ENCODE measurements at regions not wholly inside any gene's neighbourhood (a gene's known extent, or its start where the extent isn't known, plus 50 kb on each side); places are given as distances from the start of the nearest gene placed in this dataset.

- Histone ChIP-seq H3K27ac (ENCODE audit: low read depth, low read length) (no peak overlapping the region), H3K9ac (ENCODE audit: low read depth in 1 of 3, low read length in 3 of 3) (no peak overlapping the region), H3K9me3 (ENCODE audit: control insufficient read depth in 3 of 3, low read length in 3 of 3) (no peaks in the 10 kb centered on the region), H3K4me1 (ENCODE audit: control insufficient read depth in 3 of 3, insufficient read depth in 3 of 3, low read length in 3 of 3) (no peaks in the 10 kb centered on the region), H3K27me3 (ENCODE audit: control insufficient read depth in 3 of 3, insufficient read depth in 3 of 3, low read length in 3 of 3) (no peaks in the 10 kb centered on the region), H3K36me3 (ENCODE audit: control insufficient read depth in 3 of 3, insufficient read depth in 3 of 3, low read length in 3 of 3) (no peaks in the 10 kb centered on the region), H3K4me3 (ENCODE audit: low read length in 3 of 3) (no peak overlapping the region)
Observed at GRCh38 chr4:137345597-137345996, 186.7 kb downstream of the PCDH18 start.

GRCh38 chr4:137343221-137343620, 189.1 kb downstream of the PCDH18 start:
- no peak overlapping the region for H3K27ac ChIP-seq (ENCODE audit: low read depth, low read length)
- no peaks in the 10 kb centered on the region for H3K27me3 ChIP-seq (ENCODE audit: control insufficient read depth in 3 of 3, insufficient read depth in 3 of 3, low read length in 3 of 3)
- no peak overlapping the region for H3K9ac ChIP-seq (ENCODE audit: low read depth in 1 of 3, low read length in 3 of 3)
- H3K4me1 ChIP-seq (ENCODE audit: control insufficient read depth in 3 of 3, insufficient read depth in 3 of 3, low read length in 3 of 3) = no peaks in the 10 kb centered on the region
- H3K9me3 ChIP-seq (ENCODE audit: control insufficient read depth in 3 of 3, low read length in 3 of 3) = no peaks in the 10 kb centered on the region
- H3K4me3 ChIP-seq (ENCODE audit: low read length in 3 of 3) = no peak overlapping the region
- no peaks in the 10 kb centered on the region for H3K36me3 ChIP-seq (ENCODE audit: control insufficient read depth in 3 of 3, insufficient read depth in 3 of 3, low read length in 3 of 3)

GRCh38 chr4:137333031-137333430, 199.3 kb downstream of the PCDH18 start:
- Histone ChIP-seq H3K4me3 (ENCODE audit: low read length in 3 of 3) (no peak overlapping the region), H3K9me3 (ENCODE audit: control insufficient read depth in 3 of 3, low read length in 3 of 3) (peaks cover 0 to 2% (median 0%) of the 10 kb centered on the region in 3 donors), H3K27ac (ENCODE audit: low read depth, low read length) (no peak overlapping the region), H3K36me3 (ENCODE audit: control insufficient read depth in 3 of 3, insufficient read depth in 3 of 3, low read length in 3 of 3) (no peaks in the 10 kb centered on the region), H3K4me1 (ENCODE audit: control insufficient read depth in 3 of 3, insufficient read depth in 3 of 3, low read length in 3 of 3) (no peaks in the 10 kb centered on the region), H3K9ac (ENCODE audit: low read depth in 1 of 3, low read length in 3 of 3) (no peak overlapping the region), H3K27me3 (ENCODE audit: control insufficient read depth in 3 of 3, insufficient read depth in 3 of 3, low read length in 3 of 3) (no peaks in the 10 kb centered on the region)

- Histone ChIP-seq H3K27me3 (ENCODE audit: control insufficient read depth in 3 of 3, insufficient read depth in 3 of 3, low read length in 3 of 3) (no peaks in the 10 kb centered on the region), H3K9ac (ENCODE audit: low read depth in 1 of 3, low read length in 3 of 3) (no peak overlapping the region), H3K4me1 (ENCODE audit: control insufficient read depth in 3 of 3, insufficient read depth in 3 of 3, low read length in 3 of 3) (peaks cover 0 to 3% (median 0%) of the 10 kb centered on the region in 3 donors), H3K4me3 (ENCODE audit: low read length in 3 of 3) (no peak overlapping the region), H3K27ac (ENCODE audit: low read depth, low read length) (no peak overlapping the region), H3K9me3 (ENCODE audit: control insufficient read depth in 3 of 3, low read length in 3 of 3) (no peaks in the 10 kb centered on the region), H3K36me3 (ENCODE audit: control insufficient read depth in 3 of 3, insufficient read depth in 3 of 3, low read length in 3 of 3) (no peaks in the 10 kb centered on the region)
Observed at GRCh38 chr4:137312257-137312656, 220.0 kb downstream of the PCDH18 start.

GRCh38 chr4:137310593-137311490, 221.5 kb downstream of the PCDH18 start:
- no peak overlapping the region for H3K27ac ChIP-seq (ENCODE audit: low read depth, low read length)
- no peak overlapping the region for H3K4me3 ChIP-seq (ENCODE audit: low read length in 3 of 3)
- no peaks in the 10 kb centered on the region for H3K36me3 ChIP-seq (ENCODE audit: control insufficient read depth in 3 of 3, insufficient read depth in 3 of 3, low read length in 3 of 3)
- no peaks in the 10 kb centered on the region for H3K27me3 ChIP-seq (ENCODE audit: control insufficient read depth in 3 of 3, insufficient read depth in 3 of 3, low read length in 3 of 3)
- no peaks in the 10 kb centered on the region for H3K9me3 ChIP-seq (ENCODE audit: control insufficient read depth in 3 of 3, low read length in 3 of 3)
- H3K4me1 ChIP-seq (ENCODE audit: control insufficient read depth in 3 of 3, insufficient read depth in 3 of 3, low read length in 3 of 3) = peaks cover 0 to 6% (median 0%) of the 10 kb centered on the region in 3 donors
- no peak overlapping the region for H3K9ac ChIP-seq (ENCODE audit: low read depth in 1 of 3, low read length in 3 of 3)

- Histone ChIP-seq H3K9ac (ENCODE audit: low read depth in 1 of 3, low read length in 3 of 3) (no peak overlapping the region), H3K9me3 (ENCODE audit: control insufficient read depth in 3 of 3, low read length in 3 of 3) (no peaks in the 10 kb centered on the region), H3K36me3 (ENCODE audit: control insufficient read depth in 3 of 3, insufficient read depth in 3 of 3, low read length in 3 of 3) (no peaks in the 10 kb centered on the region), H3K4me3 (ENCODE audit: low read length in 3 of 3) (no peak overlapping the region), H3K4me1 (ENCODE audit: control insufficient read depth in 3 of 3, insufficient read depth in 3 of 3, low read length in 3 of 3) (peaks cover 0 to 6% (median 0%) of the 10 kb centered on the region in 3 donors), H3K27ac (ENCODE audit: low read depth, low read length) (no peak overlapping the region), H3K27me3 (ENCODE audit: control insufficient read depth in 3 of 3, insufficient read depth in 3 of 3, low read length in 3 of 3) (no peaks in the 10 kb centered on the region)
Observed at GRCh38 chr4:137310166-137310565, 222.1 kb downstream of the PCDH18 start.

- Histone ChIP-seq H3K4me1 (ENCODE audit: control insufficient read depth in 3 of 3, insufficient read depth in 3 of 3, low read length in 3 of 3) (peaks cover 0 to 6% (median 0%) of the 10 kb centered on the region in 3 donors), H3K9ac (ENCODE audit: low read depth in 1 of 3, low read length in 3 of 3) (no peak overlapping the region), H3K36me3 (ENCODE audit: control insufficient read depth in 3 of 3, insufficient read depth in 3 of 3, low read length in 3 of 3) (no peaks in the 10 kb centered on the region), H3K27me3 (ENCODE audit: control insufficient read depth in 3 of 3, insufficient read depth in 3 of 3, low read length in 3 of 3) (no peaks in the 10 kb centered on the region), H3K27ac (ENCODE audit: low read depth, low read length) (no peak overlapping the region), H3K4me3 (ENCODE audit: low read length in 3 of 3) (no peak overlapping the region), H3K9me3 (ENCODE audit: control insufficient read depth in 3 of 3, low read length in 3 of 3) (no peaks in the 10 kb centered on the region)
Observed at GRCh38 chr4:137309424-137309823, 222.9 kb downstream of the PCDH18 start.

GRCh38 chr4:137307806-137308205, 224.5 kb downstream of the PCDH18 start:
- H3K9ac ChIP-seq (ENCODE audit: low read depth in 1 of 3, low read length in 3 of 3) = no peak overlapping the region
- H3K27me3 ChIP-seq (ENCODE audit: control insufficient read depth in 3 of 3, insufficient read depth in 3 of 3, low read length in 3 of 3) = no peaks in the 10 kb centered on the region
- peaks cover 0 to 6% (median 0%) of the 10 kb centered on the region in 3 donors for H3K4me1 ChIP-seq (ENCODE audit: control insufficient read depth in 3 of 3, insufficient read depth in 3 of 3, low read length in 3 of 3)
- no peaks in the 10 kb centered on the region for H3K9me3 ChIP-seq (ENCODE audit: control insufficient read depth in 3 of 3, low read length in 3 of 3)
- no peak overlapping the region for H3K4me3 ChIP-seq (ENCODE audit: low read length in 3 of 3)
- no peak overlapping the region for H3K27ac ChIP-seq (ENCODE audit: low read depth, low read length)
- no peaks in the 10 kb centered on the region for H3K36me3 ChIP-seq (ENCODE audit: control insufficient read depth in 3 of 3, insufficient read depth in 3 of 3, low read length in 3 of 3)

GRCh38 chr4:137300776-137301175, 231.5 kb downstream of the PCDH18 start:
- Histone ChIP-seq H3K27me3 (ENCODE audit: control insufficient read depth in 3 of 3, insufficient read depth in 3 of 3, low read length in 3 of 3) (no peaks in the 10 kb centered on the region), H3K4me3 (ENCODE audit: low read length in 3 of 3) (no peak overlapping the region), H3K9me3 (ENCODE audit: control insufficient read depth in 3 of 3, low read length in 3 of 3) (no peaks in the 10 kb centered on the region), H3K27ac (ENCODE audit: low read depth, low read length) (no peak overlapping the region), H3K36me3 (ENCODE audit: control insufficient read depth in 3 of 3, insufficient read depth in 3 of 3, low read length in 3 of 3) (no peaks in the 10 kb centered on the region), H3K4me1 (ENCODE audit: control insufficient read depth in 3 of 3, insufficient read depth in 3 of 3, low read length in 3 of 3) (no peaks in the 10 kb centered on the region), H3K9ac (ENCODE audit: low read depth in 1 of 3, low read length in 3 of 3) (no peak overlapping the region)

- Histone ChIP-seq H3K9me3 (ENCODE audit: control insufficient read depth in 3 of 3, low read length in 3 of 3) (no peaks in the 10 kb centered on the region), H3K27ac (ENCODE audit: low read depth, low read length) (no peak overlapping the region), H3K4me3 (ENCODE audit: low read length in 3 of 3) (no peak overlapping the region), H3K9ac (ENCODE audit: low read depth in 1 of 3, low read length in 3 of 3) (no peak overlapping the region), H3K4me1 (ENCODE audit: control insufficient read depth in 3 of 3, insufficient read depth in 3 of 3, low read length in 3 of 3) (no peaks in the 10 kb centered on the region), H3K27me3 (ENCODE audit: control insufficient read depth in 3 of 3, insufficient read depth in 3 of 3, low read length in 3 of 3) (no peaks in the 10 kb centered on the region), H3K36me3 (ENCODE audit: control insufficient read depth in 3 of 3, insufficient read depth in 3 of 3, low read length in 3 of 3) (no peaks in the 10 kb centered on the region)
Observed at GRCh38 chr4:137299281-137299680, 233.0 kb downstream of the PCDH18 start.
